LNCAP (cell line): ENCODE measurements at regions not wholly inside any gene's neighbourhood (a gene's known extent, or its start where the extent isn't known, plus 50 kb on each side); places are given as distances from the start of the nearest gene placed in this dataset.

Experiments
- CTCF ChIP-seq: fragments of 450-650 bp; IDR thresholded peaks from 2 replicates; pipeline ENCODE4 v1.5.1; 2017; ENCODE audit warnings: mild to moderate bottlenecking

- TF ChIP-seq CTCF: no peak
Measured at GRCh38 chr15:37536967-37537605, 397.4 kb upstream of the TMCO5A start.

GRCh38 chr15:37537802-37538201 lies 396.6 kb upstream of the TMCO5A start:
- no peak for TF ChIP-seq CTCF

- no peak for TF ChIP-seq CTCF
Measured at GRCh38 chr15:37548116-37548515, 386.3 kb upstream of the TMCO5A start.

GRCh38 chr15:37550360-37551024 lies 383.9 kb upstream of the TMCO5A start:
- TF ChIP-seq CTCF: no peak

- TF ChIP-seq CTCF: no peak
Measured at GRCh38 chr15:37572401-37572800, 362.0 kb upstream of the TMCO5A start.

- TF ChIP-seq CTCF: no peak
Measured at GRCh38 chr15:37574985-37575384, 359.5 kb upstream of the TMCO5A start.

GRCh38 chr15:37576952-37577351 lies 357.5 kb upstream of the TMCO5A start:
- no peak for TF ChIP-seq CTCF
